ENCODE measurements at regions not wholly inside any gene's neighbourhood (a gene's known extent, or its start where the extent isn't known, plus 50 kb on each side); places are given as distances from the start of the nearest gene placed in this dataset.
A peak's percentile ranks its signal among the peaks of the same experiment; 100 is the strongest.
"Not testable (repeated sequence)": the region's sequence is repeated elsewhere in the genome, so short reads cannot be mapped to it uniquely, and the experiment has no call there.

DNA sequence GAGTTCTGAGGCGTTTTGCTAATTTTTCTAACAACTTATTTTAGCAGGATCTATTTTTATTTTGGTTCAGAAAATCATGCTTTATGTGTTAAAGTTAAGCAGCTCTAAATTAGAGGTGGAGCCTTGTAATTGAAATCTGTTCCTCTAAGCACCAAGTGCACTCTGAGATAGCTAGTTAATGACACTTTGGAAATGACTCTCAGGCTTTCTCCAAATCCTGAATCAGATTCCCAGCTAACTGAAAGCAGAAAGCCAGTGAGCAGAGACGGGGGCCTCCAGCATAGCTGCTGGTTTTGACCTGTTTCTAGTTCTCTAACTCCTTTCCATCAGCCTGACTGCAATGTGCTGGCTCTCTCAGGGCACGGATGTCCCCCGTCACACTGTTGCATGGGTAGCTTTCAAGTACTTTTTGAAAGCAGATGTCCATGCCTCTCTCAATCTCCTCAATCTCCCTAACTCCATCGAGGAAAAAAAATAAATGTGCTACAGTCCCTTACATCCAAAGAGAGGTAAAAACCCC is 326.5 kb downstream of the SATB2 start:
- DNase-seq, result no peak

DNA sequence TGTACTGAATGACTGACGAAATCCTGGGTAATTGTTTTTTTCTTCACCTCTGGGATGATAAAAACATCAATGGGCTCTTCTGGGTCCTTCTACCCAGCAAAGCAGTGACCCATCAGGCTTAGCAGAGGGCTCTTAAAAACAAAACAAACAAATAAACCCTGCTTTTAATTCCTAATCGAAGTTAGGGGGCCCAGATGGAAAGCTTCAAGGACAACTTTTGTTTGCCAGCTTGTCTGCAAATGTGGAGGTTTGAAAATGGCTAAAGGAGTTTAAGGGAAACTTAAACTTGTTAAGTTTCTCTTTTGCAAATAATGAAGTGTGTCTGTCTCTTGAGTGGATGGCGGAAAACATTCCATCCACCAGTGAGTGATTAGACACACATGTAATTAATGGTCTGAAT is 327.2 kb downstream of the SATB2 start:
- DNase-seq, result no peak

DNA sequence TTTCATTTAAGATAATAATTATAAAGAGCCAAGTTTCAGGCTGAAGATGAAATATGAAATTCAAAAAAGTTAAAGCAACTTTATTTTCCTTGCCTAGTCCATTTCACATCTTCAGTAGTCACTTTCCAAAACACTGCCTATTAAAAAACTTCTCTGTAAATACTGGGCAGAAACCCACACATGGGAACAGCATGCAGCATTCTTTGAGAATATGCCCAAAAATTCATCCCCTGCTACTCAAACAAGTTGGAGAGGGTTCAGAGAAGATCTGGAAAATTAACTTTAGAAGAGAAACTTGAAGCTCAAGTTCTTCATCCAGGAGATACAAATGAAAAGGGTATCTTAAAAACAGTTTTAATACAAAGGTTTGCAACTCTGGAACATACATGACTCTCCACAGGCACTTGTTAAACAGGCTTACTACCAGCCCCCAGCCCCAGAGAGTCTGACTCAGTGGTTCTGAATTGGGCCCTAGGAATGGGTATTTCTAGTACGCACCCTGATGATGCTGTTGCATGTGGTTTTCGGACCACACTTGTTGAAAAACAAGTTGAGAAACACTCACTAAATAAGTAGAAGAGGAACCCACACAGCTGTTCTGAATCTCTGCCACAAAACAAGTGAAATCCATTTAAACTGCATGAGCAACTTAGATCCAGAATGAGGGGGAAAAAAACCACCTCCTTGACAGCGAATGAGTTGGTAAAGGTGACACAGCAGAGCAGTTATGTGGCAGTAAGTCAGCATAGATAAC is 329.1 kb downstream of the SATB2 start:
- DNase-seq, result no peak

DNA sequence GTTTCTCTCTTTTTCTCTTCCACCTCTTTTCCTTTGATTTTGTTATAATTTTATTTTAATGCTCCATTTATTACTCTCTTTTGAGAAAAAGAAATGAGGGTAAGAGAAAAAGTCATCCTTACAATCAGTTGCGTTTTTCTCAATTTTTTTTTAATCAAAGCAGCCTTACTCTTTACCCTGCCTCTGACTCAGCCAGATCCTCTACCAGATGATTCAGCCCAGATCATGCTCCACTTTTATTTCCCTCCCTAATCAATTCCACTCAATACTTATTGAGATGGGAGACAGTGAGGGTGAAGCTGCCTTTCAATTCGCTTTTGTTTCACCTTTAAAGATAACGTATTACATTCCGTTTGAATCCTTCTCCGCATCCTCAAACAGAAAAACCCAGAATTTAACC is 337.9 kb downstream of the SATB2 start:
- no peak for DNase-seq

DNA sequence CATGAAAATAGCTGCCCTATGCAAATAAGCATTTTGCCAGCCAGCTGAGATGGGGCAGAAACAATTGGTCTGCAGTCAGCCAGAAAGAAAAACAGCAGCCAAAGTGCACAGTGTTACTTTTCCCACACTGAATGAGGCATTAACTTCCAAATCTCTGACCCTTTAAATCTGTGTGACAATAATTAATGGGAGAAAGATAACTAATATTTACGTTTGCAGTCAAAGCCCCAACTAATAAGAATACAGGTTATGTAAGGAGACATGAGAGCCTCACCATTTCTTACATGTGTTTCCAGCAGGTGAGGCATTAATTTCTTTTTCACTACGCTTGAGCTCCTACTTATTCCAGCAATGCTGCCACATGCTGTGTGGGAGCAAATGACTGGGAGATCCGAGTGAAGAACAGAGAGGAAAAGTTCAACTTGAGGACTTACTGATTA is 339.0 kb downstream of the SATB2 start:
- no peak for DNase-seq

DNA sequence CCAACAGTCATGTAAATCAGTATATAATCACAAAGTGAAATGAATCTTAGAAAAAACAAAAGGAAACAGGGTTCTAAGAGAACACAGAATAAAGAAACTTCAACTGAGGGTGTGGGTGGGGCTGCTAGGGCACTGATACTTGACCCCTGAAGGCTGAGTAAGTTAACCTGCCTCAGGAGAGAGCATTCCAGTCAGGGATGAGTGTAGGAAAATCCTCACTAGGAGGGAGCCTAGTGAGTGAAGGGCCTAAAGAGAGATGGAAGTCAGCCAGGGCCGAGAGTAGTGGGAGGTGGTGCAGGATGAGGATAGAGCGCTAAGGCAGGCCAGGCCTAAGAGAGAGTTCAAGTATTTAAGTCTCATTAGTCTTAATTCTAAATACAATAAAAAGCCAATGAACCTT is 342.6 kb downstream of the SATB2 start:
- no peak for DNase-seq

DNA sequence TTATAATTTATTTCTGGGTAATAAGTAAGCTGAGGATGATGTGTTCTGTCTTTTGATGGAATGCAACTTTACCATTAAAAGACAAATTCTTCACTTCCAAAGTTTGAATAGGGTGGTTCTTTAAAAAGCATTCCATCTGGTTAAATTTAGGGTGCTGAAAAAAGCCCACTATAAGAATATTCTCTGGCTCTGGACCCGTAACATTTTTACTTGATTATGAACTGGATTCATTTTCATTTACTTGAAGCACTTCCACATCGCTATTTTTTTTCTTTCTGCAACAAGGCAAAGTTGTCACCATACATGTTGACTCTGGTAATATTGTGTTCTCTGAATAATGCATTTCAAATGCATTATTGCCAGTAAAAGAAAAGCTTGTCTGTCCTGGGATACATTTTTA is 344.6 kb downstream of the SATB2 start:
- no peak for DNase-seq

DNA sequence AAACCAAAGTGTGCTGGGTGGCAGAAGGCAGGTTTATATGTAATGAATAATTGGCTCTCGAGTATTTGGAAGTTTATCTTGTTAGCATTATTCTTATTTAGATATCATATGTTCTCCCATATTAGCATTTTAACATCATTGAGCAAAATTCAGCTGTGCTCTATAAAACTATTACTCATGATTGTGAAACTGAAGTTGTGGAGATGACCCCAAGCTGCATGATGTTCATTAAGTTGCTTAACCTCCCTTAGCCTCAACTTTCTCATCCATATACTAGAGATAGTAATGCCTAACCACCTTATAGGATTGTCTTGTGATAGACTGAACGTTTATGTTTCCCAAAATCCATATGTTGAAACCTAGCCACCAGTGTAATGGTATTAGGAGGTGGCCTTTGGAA is 346.3 kb downstream of the SATB2 start:
- no peak for DNase-seq

DNA sequence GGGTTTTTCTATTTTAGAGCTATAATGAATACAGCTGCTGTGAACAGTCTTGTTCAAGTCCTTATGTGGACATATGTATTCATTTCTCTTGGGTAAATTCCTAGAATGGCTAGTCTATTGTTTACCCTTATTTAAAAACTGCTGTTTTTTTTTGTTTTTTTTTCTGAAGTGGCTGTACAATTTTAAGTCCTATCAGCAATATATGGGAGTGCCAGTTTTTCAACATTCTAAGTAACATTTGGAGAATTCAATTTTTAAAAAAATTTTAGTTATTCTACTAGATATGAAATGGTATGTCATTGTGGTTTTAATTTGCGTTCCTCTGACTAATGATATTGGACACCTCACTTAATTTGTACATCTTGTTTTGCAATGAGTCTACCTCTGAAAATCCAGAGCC is 349.7 kb downstream of the SATB2 start:
- no peak for DNase-seq

DNA sequence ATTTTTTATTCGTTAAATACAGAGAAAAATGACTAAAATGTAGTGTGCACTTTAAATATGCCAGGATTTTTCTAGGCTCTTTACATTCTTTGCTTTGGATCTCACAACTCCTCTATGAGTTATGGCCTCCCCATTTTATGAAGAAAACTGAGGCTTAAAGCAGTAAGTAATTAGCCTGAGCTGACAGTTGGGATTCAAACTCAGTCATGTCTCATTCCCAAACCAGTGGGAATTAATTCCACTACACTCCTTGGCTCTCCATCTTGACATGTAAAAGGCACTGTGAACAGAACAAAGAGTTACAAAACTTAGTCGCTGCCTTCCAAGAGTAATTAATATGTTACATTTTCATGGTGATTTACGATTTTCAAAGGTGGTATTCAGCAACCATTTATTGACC is 351.9 kb downstream of the SATB2 start:
- DNase-seq, result no peak

DNA sequence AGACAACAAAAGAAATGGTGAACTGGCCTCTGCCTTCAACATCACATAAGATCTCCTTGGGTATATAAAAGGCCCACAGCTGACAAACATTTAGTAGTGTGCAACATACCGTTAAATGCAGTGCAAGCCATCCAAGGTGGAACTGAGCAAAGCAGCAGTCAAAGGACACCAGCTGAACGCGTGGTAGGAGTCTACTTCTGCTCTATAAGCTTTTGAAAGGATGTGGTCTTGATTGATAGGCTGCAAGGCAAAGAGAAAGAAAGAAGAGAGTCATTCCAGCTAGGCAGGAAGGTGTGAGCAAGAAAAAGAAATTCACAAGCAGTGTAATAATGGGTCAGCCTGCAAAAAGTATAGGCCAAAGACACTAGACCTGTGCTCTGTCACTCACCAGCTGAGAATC is 356.3 kb downstream of the SATB2 start:
- DNase-seq, result no peak

DNA sequence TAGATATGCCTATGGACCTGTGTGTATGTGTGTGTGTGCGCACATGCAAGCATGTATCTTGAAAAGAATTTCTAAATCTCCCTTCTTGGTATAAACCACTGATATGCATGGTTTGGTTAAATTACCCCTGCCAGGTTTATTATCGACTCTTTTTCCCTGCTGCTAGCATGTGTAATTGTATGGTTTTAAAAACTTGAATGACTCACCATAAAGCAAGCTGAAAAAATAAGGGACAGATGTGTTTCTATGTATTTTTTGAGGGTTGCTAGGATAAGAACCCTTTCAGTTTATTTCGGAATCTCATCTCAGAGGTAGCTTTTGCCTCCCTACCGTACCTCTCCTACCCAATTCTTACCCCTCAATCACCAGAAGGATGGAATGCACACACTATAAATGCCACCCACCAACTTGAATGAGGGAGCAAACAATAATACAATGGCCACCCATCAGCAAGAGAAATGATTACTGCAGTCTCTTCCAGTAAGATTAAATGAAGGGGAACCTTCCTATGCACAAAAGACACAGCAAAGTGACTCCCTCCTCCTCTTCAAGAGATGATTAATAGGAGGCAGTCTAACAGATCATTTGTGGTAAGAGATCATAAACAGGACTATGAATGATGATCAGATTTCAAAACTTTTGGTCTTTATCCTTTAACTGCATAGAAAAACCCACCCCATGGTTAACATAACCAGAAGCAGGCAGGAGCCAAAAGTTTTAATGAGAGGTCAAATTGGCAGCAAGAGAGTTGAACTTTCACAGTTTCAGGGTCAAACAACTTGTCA is 357.2 kb downstream of the SATB2 start:
- peak; percentile 37 for DNase-seq

DNA sequence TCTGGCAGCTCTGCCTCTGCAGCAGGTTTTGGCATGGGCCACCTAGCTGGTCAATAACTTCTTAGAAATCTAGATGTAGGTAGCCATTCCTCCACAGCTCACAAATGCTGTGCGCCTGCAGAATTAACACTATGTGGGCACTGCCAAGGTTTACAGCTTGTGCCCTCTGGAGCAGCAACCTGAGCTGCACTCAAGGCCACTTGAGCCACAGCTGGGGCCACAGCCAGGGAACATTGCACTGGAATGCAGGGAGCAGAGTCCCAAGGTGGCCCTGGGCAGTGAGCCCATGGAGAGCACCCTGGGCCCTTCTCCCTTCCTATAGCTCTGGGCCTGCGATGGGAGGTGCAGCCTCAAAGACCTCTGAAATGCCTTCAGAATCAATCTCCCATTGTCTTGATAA is 365.3 kb downstream of the SATB2 start:
- no peak for DNase-seq

DNA sequence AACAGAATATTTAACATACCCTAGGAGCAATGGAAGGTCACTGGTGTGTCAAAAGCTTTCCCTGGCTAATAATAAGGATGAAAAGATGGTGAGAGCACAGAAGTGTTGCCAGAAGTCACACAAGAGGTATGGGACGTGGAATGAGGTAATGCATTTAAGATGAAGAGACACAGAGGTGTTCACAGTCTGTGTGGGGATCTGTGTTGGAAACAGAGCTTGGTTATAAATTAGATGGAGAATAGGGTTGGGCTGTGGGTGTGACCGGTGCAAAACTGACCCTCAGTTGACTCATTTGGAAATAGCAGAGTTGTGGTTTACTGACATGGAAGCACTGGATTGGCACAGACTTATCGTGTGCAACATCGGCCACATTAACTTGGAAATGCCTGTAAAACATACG is 372.5 kb downstream of the SATB2 start:
- no peak for DNase-seq

DNA sequence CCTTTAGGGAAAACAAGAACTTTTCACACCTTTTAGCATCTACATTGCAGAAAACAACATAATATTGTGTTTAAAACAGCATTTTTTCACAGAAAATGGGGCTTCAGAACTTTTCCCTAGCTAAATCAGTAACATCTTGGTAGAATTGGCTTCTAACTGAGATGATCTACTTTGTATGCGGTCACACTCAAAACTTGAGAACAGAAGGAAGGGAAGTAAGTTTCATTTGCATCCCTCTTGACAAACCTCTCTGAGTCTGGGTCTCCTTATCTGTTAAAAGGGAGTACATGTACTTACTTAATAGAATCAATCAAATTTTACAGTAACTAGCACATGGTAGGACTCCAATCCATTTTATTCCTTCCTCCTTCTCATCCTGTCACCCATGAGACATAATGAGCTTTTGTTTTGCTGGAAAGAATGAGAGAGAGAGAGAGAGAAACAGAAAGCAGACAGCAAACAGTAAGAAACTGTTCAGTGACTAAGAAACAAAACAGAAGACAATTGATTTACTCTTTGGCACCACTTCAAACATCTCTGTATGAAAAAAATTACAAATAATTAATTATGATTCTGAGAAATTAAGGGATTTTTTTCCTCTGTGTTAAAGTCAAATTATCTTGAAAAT is 387.3 kb downstream of the SATB2 start:
- DNase-seq, result no peak

DNA sequence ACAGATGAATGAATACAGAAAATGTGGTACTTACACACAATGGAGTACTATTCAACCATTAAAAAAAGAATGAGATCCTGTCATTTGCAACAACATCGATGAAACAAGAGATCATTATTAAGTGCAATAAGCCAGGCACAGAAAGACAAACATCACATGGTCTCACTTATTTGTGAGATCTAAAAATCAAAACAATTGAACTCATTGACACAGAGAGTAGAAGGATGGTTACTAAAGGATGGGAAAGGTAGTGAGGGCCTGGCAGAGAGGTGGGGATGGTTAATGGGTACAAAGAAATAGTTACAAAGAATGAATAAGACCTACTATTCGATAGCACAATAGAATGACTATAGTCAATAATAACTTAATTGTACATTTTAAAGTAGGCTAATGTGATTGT is 393.5 kb downstream of the SATB2 start:
- DNase-seq, result no peak

DNA sequence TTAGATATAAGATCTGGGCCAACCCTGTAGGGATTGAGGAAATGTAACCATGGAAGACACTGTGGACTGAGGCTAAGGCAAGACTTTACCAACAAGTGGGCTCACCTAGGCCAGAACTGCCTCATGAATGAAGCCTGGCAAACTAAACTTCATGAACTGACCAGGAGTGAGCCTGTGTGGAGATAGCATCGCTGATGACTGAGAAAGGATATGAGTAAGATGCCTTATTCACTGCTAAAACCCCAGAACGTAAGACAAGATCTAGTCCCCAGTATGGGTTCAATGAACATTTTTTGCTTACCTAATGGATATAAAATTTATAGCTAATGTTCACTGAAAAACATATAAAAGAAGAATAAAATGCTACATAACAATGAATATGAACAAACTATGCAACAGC is 399.8 kb downstream of the SATB2 start:
- no peak for DNase-seq

DNA sequence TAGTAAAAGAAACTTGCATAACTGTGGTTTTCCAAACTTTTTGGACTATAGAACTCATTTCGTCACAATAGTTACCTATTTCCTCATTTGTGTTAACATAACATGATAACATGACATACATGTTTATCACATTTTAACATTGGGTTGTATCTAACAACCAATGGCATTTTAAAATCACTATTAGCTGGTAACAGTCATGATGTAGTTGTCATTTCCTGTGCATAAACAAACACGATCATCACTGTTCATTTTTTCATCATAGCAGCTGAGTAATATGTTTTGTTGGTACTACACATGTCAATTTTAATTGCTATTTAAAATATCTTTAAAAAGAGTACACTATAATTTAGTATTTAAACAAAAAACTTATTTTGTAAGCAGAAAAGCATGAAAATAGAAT is 402.4 kb downstream of the SATB2 start:
- no peak for DNase-seq

DNA sequence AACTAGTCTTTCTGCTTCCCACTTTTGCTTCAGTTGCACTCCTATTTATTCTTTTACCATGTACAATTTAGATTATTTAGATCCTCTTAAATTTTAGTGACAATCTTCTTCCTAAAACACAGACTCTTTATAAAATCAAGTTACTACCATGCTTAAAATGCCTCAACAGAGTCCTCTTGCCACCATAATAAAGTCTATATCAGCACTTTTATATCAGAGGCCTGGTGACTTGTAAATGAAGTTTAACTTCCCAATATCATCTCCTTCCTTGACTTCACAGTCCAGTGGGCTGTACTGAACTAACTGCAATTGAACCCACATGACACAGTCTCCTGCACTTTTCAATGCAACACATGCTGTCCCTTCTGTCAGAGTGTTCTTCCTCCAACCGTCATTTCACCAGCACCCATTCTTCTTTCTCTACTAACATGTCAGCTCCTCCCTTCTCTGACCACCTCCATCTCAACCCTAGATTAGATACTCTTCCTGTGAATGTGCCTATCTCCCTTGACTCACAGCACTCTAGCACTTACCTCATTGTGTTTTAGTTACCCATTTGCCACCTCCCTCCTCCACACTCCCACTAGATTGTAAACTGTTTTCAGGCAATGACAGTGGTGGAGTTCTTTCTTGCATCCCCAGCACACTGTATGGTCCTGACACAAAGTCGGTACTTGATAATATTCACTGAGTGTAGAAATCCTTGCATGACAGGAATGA is 414.9 kb downstream of the SATB2 start:
- DNase-seq, result no peak

DNA sequence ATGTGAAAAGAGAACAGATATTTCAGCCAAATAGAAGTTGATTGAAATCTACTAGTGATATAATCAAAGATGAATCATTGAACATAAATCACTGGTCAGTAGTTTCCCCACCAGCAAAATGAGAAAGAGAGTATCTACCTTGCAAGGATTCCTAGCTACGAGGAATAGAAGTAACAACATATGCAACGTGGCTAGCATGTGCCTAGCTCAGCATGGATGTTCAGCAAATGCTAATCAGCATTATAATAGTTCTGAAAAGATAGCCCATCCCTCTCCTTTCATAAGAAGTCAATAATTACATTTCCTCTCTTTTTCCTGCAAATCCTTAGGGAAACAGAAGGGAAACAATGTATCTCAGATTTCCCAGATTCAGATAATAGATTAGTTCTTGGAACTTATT is 417.2 kb downstream of the SATB2 start:
- no peak for DNase-seq

DNA sequence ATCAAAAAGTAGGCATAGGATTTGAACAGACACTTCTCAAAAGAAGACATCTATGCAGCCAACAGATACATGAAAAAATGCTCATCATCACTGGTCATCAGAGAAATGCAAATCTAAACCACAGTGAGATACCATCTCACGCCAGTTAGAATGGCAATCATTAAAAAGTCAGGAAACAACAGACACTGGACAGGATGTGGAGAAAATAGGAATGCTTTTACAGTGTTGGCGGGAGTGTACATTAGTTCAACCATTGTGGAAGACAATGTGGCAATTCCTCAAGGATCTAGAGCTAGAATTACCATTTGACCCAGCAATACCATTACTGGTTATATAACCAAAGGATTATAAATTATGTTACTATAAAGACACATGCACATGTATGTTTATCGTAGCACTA is 424.0 kb downstream of the SATB2 start:
- DNase-seq, result not testable (repeated sequence)

DNA sequence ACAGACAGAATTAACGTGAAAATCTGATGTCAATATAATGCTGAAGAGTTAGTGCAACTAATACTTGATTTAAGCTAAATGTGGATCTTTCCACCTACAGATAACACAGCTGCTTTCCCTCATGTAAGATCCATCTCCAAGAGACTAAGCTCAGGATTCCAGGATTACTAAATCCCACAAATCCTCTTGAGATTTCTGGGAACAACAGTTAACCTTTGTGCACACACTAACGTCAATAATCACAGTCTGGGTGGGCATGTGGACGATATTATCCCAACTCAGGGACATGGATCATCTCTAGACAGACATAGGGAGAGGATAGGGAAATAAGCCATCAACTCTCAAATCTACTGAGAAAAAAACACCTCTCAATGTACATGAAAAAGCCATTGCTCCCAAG is 432.6 kb downstream of the SATB2 start:
- DNase-seq, result no peak

DNA sequence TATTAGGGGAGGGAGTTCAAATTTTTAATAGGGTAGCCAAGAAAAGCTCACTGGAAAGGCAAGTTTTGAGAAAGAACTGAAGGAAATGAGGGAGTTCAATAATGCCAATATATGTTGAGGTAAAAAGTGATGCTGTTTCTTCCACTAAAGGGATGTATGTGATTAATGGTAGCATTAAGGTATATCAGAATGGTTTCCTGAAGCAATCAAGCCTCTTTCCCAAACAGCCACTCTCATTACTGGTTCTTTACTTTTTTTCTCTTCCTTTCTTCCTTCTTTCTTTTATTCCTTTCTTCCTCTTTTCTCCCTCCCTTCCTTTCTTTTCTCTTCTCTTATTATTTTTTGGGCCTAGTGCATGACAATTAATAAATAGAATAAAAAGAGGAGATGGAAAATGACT is 433.5 kb downstream of the SATB2 start:
- no peak for DNase-seq
